ENCODE measurements at regions not wholly inside any gene's neighbourhood (a gene's known extent, or its start where the extent isn't known, plus 50 kb on each side); places are given as distances from the start of the nearest gene placed in this dataset.

DNA sequence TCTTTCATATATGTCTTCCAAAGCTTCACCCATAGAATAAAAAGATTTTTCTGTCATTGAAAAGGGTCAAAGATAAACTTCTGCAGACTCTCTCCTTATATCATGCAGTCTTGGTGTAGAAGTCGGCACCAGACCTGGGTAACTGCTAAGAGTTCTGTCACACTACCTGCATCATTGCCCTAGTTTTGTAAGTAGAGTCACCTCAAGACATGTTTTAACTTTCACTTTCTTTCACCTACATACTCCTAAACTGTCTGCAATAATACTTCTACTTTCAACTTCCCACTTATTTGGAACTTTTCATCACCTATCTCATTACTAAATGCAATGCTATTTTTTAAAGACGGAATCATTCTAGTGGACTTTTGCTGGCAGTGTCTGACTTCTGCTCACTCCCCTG lies 475.6 kb upstream of the VRK2 start:
- ChIA-PET POLR2A (ENCODE audit: partially characterized antibody) (no interaction called here), CTCF (ENCODE audit: partially characterized antibody) (no interaction called here)
- Histone ChIP-seq H4K5ac (ENCODE audit: insufficient read length, low read depth, low read length) (no peak overlapping the region), H3K4me3 (ENCODE audit: extremely low read depth in 1 of 4, insufficient read depth in 2 of 4, low read depth in 3 of 4, low read length in 4 of 4) (no peak overlapping the region), H3K9me3 (ENCODE audit: insufficient read depth in 2 of 2, low read depth in 1 of 2, low read length in 1 of 2) (no peaks in the 10 kb centered on the region), H2BK15ac (ENCODE audit: low read length) (no peak overlapping the region), H3K36me3 (ENCODE audit: control insufficient read depth in 2 of 4, insufficient read depth in 4 of 4, low read length in 3 of 4) (no peaks in the 10 kb centered on the region), H3K4me1 (replicated peaks in 1 of 4; ENCODE audit: control insufficient read depth in 3 of 4, insufficient read depth in 4 of 4, low read length in 3 of 4) (no peaks in the 10 kb centered on the region), H2BK20ac (ENCODE audit: low read length) (no peak overlapping the region), H4K91ac (replicated peaks; ENCODE audit: insufficient read length, low read length) (no peak overlapping the region), H3K23ac (ENCODE audit: insufficient read length) (no peak overlapping the region), H2AK5ac (ENCODE audit: low read depth, low read length) (no peak overlapping the region), H3K18ac (ENCODE audit: extremely low read depth, low read length) (no peak overlapping the region), H2BK5ac (ENCODE audit: low read depth, low read length) (no peak overlapping the region), H3K4me2 (ENCODE audit: insufficient read depth in 1 of 2, low read depth in 2 of 2, low read length in 2 of 2) (no peak overlapping the region), H4K20me1 (replicated peaks in 1 of 2; ENCODE audit: control insufficient read depth in 1 of 2, insufficient read depth in 2 of 2, low read length in 2 of 2) (no peaks in the 10 kb centered on the region), H3K27me3 (replicated peaks in 1 of 4; ENCODE audit: control insufficient read depth in 3 of 4, extremely low read depth in 1 of 4, insufficient read depth in 3 of 4, low read length in 3 of 4) (no peaks in the 10 kb centered on the region), H3K14ac (ENCODE audit: insufficient read length) (no peak overlapping the region), H3K79me2 (ENCODE audit: control insufficient read depth in 1 of 2, insufficient read depth in 2 of 2, low read length in 2 of 2) (no peaks in the 10 kb centered on the region), H3K23me2 (ENCODE audit: low read depth, low read length) (no peaks in the 10 kb centered on the region), H3K4ac (replicated peaks; ENCODE audit: insufficient read length, low read depth, low read length) (no peak overlapping the region), H3K27ac (ENCODE audit: low read depth, low read length) (no peak overlapping the region), H3K79me1 (ENCODE audit: low read depth, low read length) (no peaks in the 10 kb centered on the region), H2BK120ac (replicated peaks; ENCODE audit: low read depth, low read length) (no peak overlapping the region), H4K8ac (ENCODE audit: extremely low read depth, insufficient read depth, low read length) (no peak overlapping the region), H2BK12ac (ENCODE audit: low read depth, low read length) (no peak overlapping the region), H3K9ac (replicated peaks in 1 of 4; ENCODE audit: extremely low read depth in 1 of 4, low read depth in 3 of 4, low read length in 3 of 4) (no peak overlapping the region), H3K56ac (replicated peaks; ENCODE audit: insufficient read length, low read depth, low read length) (no peak overlapping the region), H2AFZ (ENCODE audit: low read length) (no peak overlapping the region)
- FAIRE-seq = no peak
- no peak for DNase-seq (ENCODE audit: low read depth in 1 of 2, low spot score in 2 of 2)
- 91% methylated on average over 2 of the region's 2 CpGs; no CpG with 5 or more reads in 1 of the 2 experiments for WGBS, 2 experiments (ENCODE audit: extremely low coverage in 1 of 2, insufficient coverage in 1 of 2, insufficient read length in 1 of 2, insufficient replicate concordance in 2 of 2, low coverage in 1 of 2, low lambda C conversion rate in 2 of 2, missing lambda C conversion rate in 1 of 2)
- no peak for TF ChIP-seq POU5F1 (IDR thresholded peaks at IDR 0.05; ENCODE audit: low read depth, low read length)

Measured in H1 (cell line).